HepG2 (cell line): ENCODE measurements at regions not wholly inside any gene's neighbourhood (a gene's known extent, or its start where the extent isn't known, plus 50 kb on each side); places are given as distances from the start of the nearest gene placed in this dataset.

Experiments used
- AGO1 ChIP-seq: fragments of 200-400 bp; formaldehyde crosslinking; IDR thresholded peaks from 2 replicates; pipeline ENCODE4 v1.6.1; 2017; ENCODE audit warnings: mild to moderate bottlenecking, low read depth, low read length, moderate library complexity; ENCODE audit not compliant: poor library complexity, severe bottlenecking
- CCDC6 ChIP-seq: sonication (generic); formaldehyde crosslinking; IDR thresholded peaks from 2 replicates; pipeline ENCODE4 v1.8.1; 2022; ENCODE audit warnings: mild to moderate bottlenecking, missing genetic modification reagents, moderate library complexity
- CENPX ChIP-seq: sonication (generic); formaldehyde crosslinking; IDR thresholded peaks from 2 replicates; pipeline ENCODE4 v1.9.0; 2021; ENCODE audit warnings: mild to moderate bottlenecking, missing genetic modification reagents, moderate library complexity
- GLI4 ChIP-seq: sonication (generic); formaldehyde crosslinking; IDR thresholded peaks from 2 replicates; pipeline ENCODE4 v1.5.1; 2020; ENCODE audit warnings: missing genetic modification reagents, mild to moderate bottlenecking, moderate library complexity, borderline replicate concordance
- HINFP ChIP-seq: sonication (generic); formaldehyde crosslinking; IDR thresholded peaks from 2 replicates; pipeline ENCODE4 v1.4.0; 2020; ENCODE audit warnings: low read depth, mild to moderate bottlenecking, missing genetic modification reagents
- HOXA3 ChIP-seq: sonication (generic); formaldehyde crosslinking; IDR thresholded peaks from 2 replicates; pipeline ENCODE4 v1.5.0; 2020; ENCODE audit warnings: missing genetic modification reagents
- MLX ChIP-seq: IDR thresholded peaks from 2 replicates; pipeline ENCODE4 v1.6.1; 2016
- TBX2 ChIP-seq: sonication (generic); formaldehyde crosslinking; IDR thresholded peaks from 2 replicates; pipeline ENCODE4 v1.5.0; 2020; ENCODE audit warnings: missing genetic modification reagents, mild to moderate bottlenecking, borderline replicate concordance
- THYN1 ChIP-seq: sonication (generic); formaldehyde crosslinking; IDR thresholded peaks from 2 replicates; pipeline ENCODE4 v1.8.1; 2023; ENCODE audit warnings: low read depth, mild to moderate bottlenecking, moderate library complexity, missing genetic modification reagents, borderline replicate concordance
- TRAFD1 ChIP-seq: sonication (generic); formaldehyde crosslinking; IDR thresholded peaks from 2 replicates; pipeline ENCODE4 v1.5.1; 2020; ENCODE audit warnings: missing genetic modification reagents, mild to moderate bottlenecking, borderline replicate concordance
- ZNF562 ChIP-seq: sonication (generic); formaldehyde crosslinking; IDR thresholded peaks from 2 replicates; pipeline ENCODE4 v1.8.0; 2022; ENCODE audit warnings: missing genetic modification reagents, borderline replicate concordance
- ZNF687 ChIP-seq: sonication (generic); formaldehyde crosslinking; IDR thresholded peaks from 2 replicates; pipeline ENCODE4 v1.5.1; 2020; ENCODE audit warnings: mild to moderate bottlenecking, missing genetic modification reagents, moderate library complexity
- ZNF710 ChIP-seq: sonication (generic); formaldehyde crosslinking; IDR thresholded peaks from 2 replicates; pipeline ENCODE4 v1.5.0; 2020; ENCODE audit warnings: mild to moderate bottlenecking, missing genetic modification reagents, borderline replicate concordance
- ZNF737 ChIP-seq: sonication (generic); formaldehyde crosslinking; IDR thresholded peaks from 2 replicates; pipeline ENCODE4 v1.5.0; 2020; ENCODE audit warnings: missing genetic modification reagents, mild to moderate bottlenecking, borderline replicate concordance
- ZNF770 ChIP-seq: sonication (generic); formaldehyde crosslinking; IDR thresholded peaks from 2 replicates; pipeline ENCODE4 v1.5.0; 2020; ENCODE audit warnings: mild to moderate bottlenecking, missing genetic modification reagents
- ZNF839 ChIP-seq: sonication (generic); formaldehyde crosslinking; IDR thresholded peaks from 2 replicates; pipeline ENCODE4 v1.4.0; 2020; ENCODE audit warnings: missing genetic modification reagents, mild to moderate bottlenecking, borderline replicate concordance
- ZNF891 ChIP-seq: sonication (generic); formaldehyde crosslinking; IDR thresholded peaks from 2 replicates; pipeline ENCODE4 v1.5.0; 2020; ENCODE audit warnings: mild to moderate bottlenecking, missing genetic modification reagents

- TF ChIP-seq TBX2 = no peak
- no peak for TF ChIP-seq ZNF839 (CRISPR knock-in tag)
- no peak for TF ChIP-seq TRAFD1 (CRISPR knock-in tag)
- no peak for TF ChIP-seq ZNF737 (CRISPR knock-in tag)
- TF ChIP-seq ZNF562 = no peak
- TF ChIP-seq THYN1 (CRISPR knock-in tag) = no peak
- no peak for TF ChIP-seq ZNF770 (CRISPR knock-in tag)
- no peak for TF ChIP-seq CENPX (CRISPR knock-in tag)
- peak; percentile 20; the same call in 1 of the 2 replicates for TF ChIP-seq ZNF687 (CRISPR knock-in tag)
- no peak for TF ChIP-seq ZNF710 (CRISPR knock-in tag)
- TF ChIP-seq MLX (CRISPR knock-in tag) = no peak
- TF ChIP-seq GLI4 (CRISPR knock-in tag) = no peak
- TF ChIP-seq AGO1 = peak; percentile 79
- TF ChIP-seq ZNF891 (CRISPR knock-in tag) = no peak
- TF ChIP-seq HOXA3 (CRISPR knock-in tag) = 0 out of 2 replicates have a peak, but pooled peaks have one; percentile 21
- no peak for TF ChIP-seq CCDC6
- 0 out of 2 replicates have a peak, but pooled peaks have one; percentile 23 for TF ChIP-seq HINFP (CRISPR knock-in tag)
These were observed 161.5 kb upstream of the ZNF267 start (continued) for GRCh38 chr16:31712064-31712540.
